HepG2 (cell line): ENCODE measurements at regions not wholly inside any gene's neighbourhood (a gene's known extent, or its start where the extent isn't known, plus 50 kb on each side); places are given as distances from the start of the nearest gene placed in this dataset.

ENCODE experiments used
- ATAC-seq: fragments of 200-7000 bp; cut with Tn5 transposase; 3 replicates; pipeline ENCODE4 v1.9.1; 2020; ENCODE audit warnings: mild to moderate bottlenecking, moderate library complexity
- BruUV-seq: library from RNA; stranded (reverse); fragments of 400-500 nt; replicated peaks from 2 replicates; lab custom pipeline; 2021; lab: Mats Ljungman, UMichigan
- CTCF ChIA-PET: fragments of 300-600 bp; formaldehyde crosslinking; extraction: SDS; loops from one replicate; lab custom pipeline; 2021; ENCODE audit warnings: low total read pairs, inconsistent platforms, low intra/inter-chr PET ratio; lab: Yijun Ruan, JAX
- POLR2A ChIA-PET: fragments of 350-600 bp; sonication (Branson Sonifier 250); formaldehyde crosslinking; loops from one replicate; lab custom pipeline; 2020; ENCODE audit warnings: antibody characterized with exemption, inconsistent platforms; lab: Yijun Ruan, JAX
- DNase-seq: peaks from one replicate; pipeline ENCODE4 v3.0.0-alpha.2; 2015; ENCODE audit warnings: low spot score
- FAIRE-seq: peaks from 3 replicates; lab custom pipeline; 2011; peaks lifted over from hg19 to GRCh38; lab: Jason Lieb, UNC
- H2AFZ ChIP-seq: one replicate; pipeline ENCODE4 v1.6.1; 2011; ENCODE audit warnings: low read length, inconsistent platforms
- H3K27ac ChIP-seq: fragments of 300-600 bp; 3 replicates; pipeline ENCODE4 v1.8.0; 2011; ENCODE audit warnings: mixed run types, mild to moderate bottlenecking, mixed read lengths, low read length, inconsistent platforms; ENCODE audit not compliant: insufficient read depth; ENCODE audit errors: extremely low read length
- H3K27me3 ChIP-seq, 2 experiments: fragments of 200-600 bp in 1 of 2; 2 replicates in 1 of 2; 3 replicates in 1 of 2; pipeline versions ENCODE4 v1.6.0 to v1.8.0; 2011; ENCODE audit warnings: low read length in 2 of 2, mild to moderate bottlenecking in 2 of 2, moderate library complexity in 2 of 2, inconsistent platforms in 1 of 2; ENCODE audit not compliant: insufficient read depth in 2 of 2, control insufficient read depth in 1 of 2
- H3K36me3 ChIP-seq, 2 experiments: fragments of 200-600 bp in 1 of 2; replicated peaks in 1 of 2; 2 replicates in 1 of 2; 3 replicates in 1 of 2; pipeline versions ENCODE4 v1.5.1 to v1.8.0; 2011; ENCODE audit warnings: low read length in 2 of 2, inconsistent platforms in 1 of 2; ENCODE audit not compliant: insufficient read depth in 2 of 2, control insufficient read depth in 1 of 2
- H3K4me1 ChIP-seq: 2 replicates; pipeline ENCODE4 v1.5.1; 2012; ENCODE audit warnings: low read length, inconsistent platforms; ENCODE audit not compliant: insufficient read depth
- H3K4me2 ChIP-seq: 2 replicates; pipeline ENCODE4 v1.6.0; 2011; ENCODE audit warnings: low read depth, low read length, inconsistent platforms
- H3K4me3 ChIP-seq, 3 experiments: fragments of 200-600 bp in 1 of 3; sonication (generic), shearing (Covaris generic) in 1 of 3; replicated peaks in 1 of 3; 2 replicates each; pipeline ENCODE4 v1.5.1; 2011 to 2016; ENCODE audit warnings: low read length in 3 of 3, inconsistent platforms in 2 of 3, low read depth in 2 of 3, mild to moderate bottlenecking in 2 of 3, control low read depth in 1 of 3, mixed read lengths in 1 of 3; ENCODE audit not compliant: insufficient read depth in 1 of 3
- H3K79me2 ChIP-seq: one replicate; pipeline ENCODE4 v1.6.1; 2011; ENCODE audit warnings: low read length, inconsistent platforms; ENCODE audit not compliant: insufficient read depth
- H3K9ac ChIP-seq: 2 replicates; pipeline ENCODE4 v1.6.0; 2011; ENCODE audit warnings: mild to moderate bottlenecking, low read depth, low read length, inconsistent platforms; ENCODE audit not compliant: insufficient read depth
- H3K9me3 ChIP-seq: 2 replicates; pipeline ENCODE4 v1.5.1; 2012; ENCODE audit warnings: mild to moderate bottlenecking, low read length
- H4K20me1 ChIP-seq: 2 replicates; pipeline ENCODE4 v1.6.0; 2011; ENCODE audit warnings: inconsistent platforms, mild to moderate bottlenecking, low read length, moderate library complexity; ENCODE audit not compliant: insufficient read depth
- ARID3A ChIP-seq: IDR thresholded peaks from 2 replicates; pipeline ENCODE4 v1.6.1; 2012; ENCODE audit warnings: low read depth, low read length, improper control_type of control experiment
- NR2F2 ChIP-seq: IDR thresholded peaks from 2 replicates; pipeline ENCODE4 v1.6.1; 2012; ENCODE audit warnings: low read depth, inconsistent platforms, borderline replicate concordance
- NR2F6 ChIP-seq, 2 experiments: IDR thresholded peaks; 2 replicates each; pipeline ENCODE4 v1.6.1; 2016; ENCODE audit warnings: antibody characterized with exemption in 1 of 2, mild to moderate bottlenecking in 1 of 2
- RXRA ChIP-seq: sonication (generic); formaldehyde crosslinking; IDR thresholded peaks from 2 replicates; pipeline ENCODE4 v1.5.1; 2020; ENCODE audit warnings: missing genetic modification reagents
- STAT5B ChIP-seq: sonication (generic); formaldehyde crosslinking; IDR thresholded peaks from 2 replicates; pipeline ENCODE4 v1.4.0; 2020; ENCODE audit warnings: missing genetic modification reagents
- ZBTB25 ChIP-seq: IDR thresholded peaks from 2 replicates; pipeline ENCODE4 v1.6.1; 2018; ENCODE audit warnings: missing genetic modification reagents
- ZEB1 ChIP-seq: IDR thresholded peaks from 2 replicates; pipeline ENCODE4 v1.6.1; 2012; ENCODE audit warnings: mild to moderate bottlenecking, low read depth, inconsistent platforms; ENCODE audit not compliant: insufficient replicate concordance
- ZNF205 ChIP-seq: IDR thresholded peaks from 2 replicates; pipeline ENCODE4 v1.6.1; 2018; ENCODE audit warnings: missing biosample characterization, missing genetic modification reagents
- ZNF274 ChIP-seq: sonication (generic); formaldehyde crosslinking; IDR thresholded peaks from 2 replicates; pipeline ENCODE4 v1.5.1; 2020; ENCODE audit warnings: mild to moderate bottlenecking, missing genetic modification reagents
- ZNF34 ChIP-seq: sonication (generic); formaldehyde crosslinking; IDR thresholded peaks from 2 replicates; pipeline ENCODE4 v1.4.0; 2020; ENCODE audit warnings: mild to moderate bottlenecking, missing genetic modification reagents, borderline replicate concordance
- ZNF501 ChIP-seq: sonication (generic); formaldehyde crosslinking; IDR thresholded peaks from 2 replicates; pipeline ENCODE4 v1.5.1; 2020; ENCODE audit warnings: mild to moderate bottlenecking, moderate library complexity, missing genetic modification reagents
- ZNF605 ChIP-seq: sonication (generic); formaldehyde crosslinking; IDR thresholded peaks from 2 replicates; pipeline ENCODE4 v1.8.0; 2022; ENCODE audit warnings: mild to moderate bottlenecking, missing genetic modification reagents
- ZNF839 ChIP-seq: sonication (generic); formaldehyde crosslinking; IDR thresholded peaks from 2 replicates; pipeline ENCODE4 v1.4.0; 2020; ENCODE audit warnings: missing genetic modification reagents, mild to moderate bottlenecking, borderline replicate concordance
- WGBS: methylation state at CpG from one replicate; pipeline ENCODE4 v1.1.6; 2017; ENCODE audit warnings: low lambda C conversion rate; 5-methylcytosine and 5-hydroxymethylcytosine counted together
- in situ Hi-C: cut with HindIII; loops from 2 replicates; pipeline ENCODE4 v1.10.0; 2017; ENCODE audit warnings: low pct_unique_long_range_greater_than_20kb; ENCODE audit not compliant: extremely low pct_ligation_motif_present
- intact Hi-C: fragments of 100-400 bp; cut with micrococcal nuclease; formaldehyde crosslinking; loops from one replicate; pipeline ENCODE4 v1.10.0; 2022; ENCODE audit not compliant: unreplicated experiment

- Histone ChIP-seq H3K4me3 (no peak overlapping the region), H3K36me3 (no peaks in the 10 kb centered on the region), H3K9me3 (no peaks in the 10 kb centered on the region), H3K79me2 (no peaks in the 10 kb centered on the region), H4K20me1 (no peaks in the 10 kb centered on the region), H3K27me3 (no peaks in the 10 kb centered on the region)
- 17% methylated on average over 10 of the region's 10 CpGs for WGBS
- DNase-seq = no peak
- no peak for ATAC-seq
- BruUV-seq = no TSS peak
- in situ Hi-C loops = no loop called here
- intact Hi-C loops = no loop called here
- TF ChIP-seq ZNF205 (CRISPR knock-in tag) (no peak), ZNF274 (CRISPR knock-in tag) (no peak), ZEB1 (no peak), NR2F6 (IDR thresholded peaks at IDR 0.05) (no peak), NR2F6 (CRISPR knock-in tag; IDR thresholded peaks at IDR 0.05) (no peak), RXRA (CRISPR knock-in tag) (no peak), ZNF501 (no peak), ZNF34 (CRISPR knock-in tag) (no peak), STAT5B (CRISPR knock-in tag) (no peak)
- TF ChIP-seq, all 625 proteins: peak for 0
- H2AFZ ChIP-seq = no peak overlapping the region
- FAIRE-seq = no peak
- no peak overlapping the region for H3K4me2 ChIP-seq
- H3K4me1 ChIP-seq = no peaks in the 10 kb centered on the region
- CTCF ChIA-PET = no interaction called here
- no peak overlapping the region for H3K27ac ChIP-seq
- no peak overlapping the region for H3K9ac ChIP-seq
- POLR2A ChIA-PET = no interaction called here
These were observed 210.1 kb upstream of the CHD1 start for GRCh38 chr5:99138911-99139310.

GRCh38 chr5:99133921-99134320 lies 205.1 kb upstream of the CHD1 start:
- ChIA-PET POLR2A (no interaction called here), CTCF (no interaction called here)
- 5% methylated on average over 4 of the region's 4 CpGs for WGBS
- TF ChIP-seq ARID3A (no peak), ZBTB25 (CRISPR knock-in tag) (no peak), ZNF839 (CRISPR knock-in tag) (no peak), NR2F2 (no peak), ZNF605 (CRISPR knock-in tag) (no peak)
- H3K9me3 ChIP-seq = no peaks in the 10 kb centered on the region
- ATAC-seq (no peak), FAIRE-seq (no peak), DNase-seq (no peak)
- no peaks in the 10 kb centered on the region for H4K20me1 ChIP-seq
- intact Hi-C loops (no loop called here), in situ Hi-C loops (no loop called here)
- no peaks in the 10 kb centered on the region for H3K27me3 ChIP-seq
- no peak overlapping the region for H3K4me2 ChIP-seq
- no peak overlapping the region for H3K4me3 ChIP-seq
- no peaks in the 10 kb centered on the region for H3K36me3 ChIP-seq
- BruUV-seq = no TSS peak
- no peak overlapping the region for H3K9ac ChIP-seq
- H3K79me2 ChIP-seq = no peaks in the 10 kb centered on the region
- H3K27ac ChIP-seq = no peak overlapping the region
- no peaks in the 10 kb centered on the region for H3K4me1 ChIP-seq
- no peak overlapping the region for H2AFZ ChIP-seq
